Activated CD4-positive, alpha-beta T cell treated with anti-CD3 and anti-CD28 coated beads, Interleukin-2, amount 50 U/mL, for 4 hours (primary cell): ENCODE measurements at regions not wholly inside any gene's neighbourhood (a gene's known extent, or its start where the extent isn't known, plus 50 kb on each side); places are given as distances from the start of the nearest gene placed in this dataset.

ENCODE experiments used
- DNase-seq, 2 experiments: peaks; one replicate each; pipeline ENCODE4 v3.0.0-alpha.2; 2020

- no peak for DNase-seq
Measured at GRCh38 chr5:54927097-54927746, 58.2 kb downstream of the ESM1 start.

GRCh38 chr5:54924487-54924886, 60.9 kb downstream of the ESM1 start:
- DNase-seq = no peak

- no peak for DNase-seq
Measured at GRCh38 chr5:54917323-54917722, 68.1 kb downstream of the ESM1 start.

GRCh38 chr5:54915466-54916027, 69.8 kb downstream of the ESM1 start:
- no peak for DNase-seq

GRCh38 chr5:54912021-54912420, 73.4 kb downstream of the ESM1 start:
- no peak for DNase-seq

GRCh38 chr5:54909911-54910870, 75.2 kb downstream of the ESM1 start:
- no peak for DNase-seq

GRCh38 chr5:54908774-54909525, 76.4 kb downstream of the ESM1 start:
- DNase-seq = no peak

GRCh38 chr5:54905942-54906537, 79.4 kb downstream of the ESM1 start:
- DNase-seq = peak; percentile 62 to 68

- DNase-seq = no peak
Measured at GRCh38 chr5:54905246-54905795, 80.1 kb downstream of the ESM1 start.

- DNase-seq = no peak
Measured at GRCh38 chr5:54904425-54904824, 81.0 kb downstream of the ESM1 start.

GRCh38 chr5:54902791-54903473, 82.5 kb downstream of the ESM1 start:
- no peak for DNase-seq

GRCh38 chr5:54900984-54901725, 84.2 kb downstream of the ESM1 start:
- no peak for DNase-seq

- DNase-seq = no peak
Measured at GRCh38 chr5:54897001-54897400, 88.4 kb downstream of the ESM1 start.

- DNase-seq = no peak
Measured at GRCh38 chr5:54895816-54896341, 89.5 kb downstream of the ESM1 start.

GRCh38 chr5:54894957-54895815, 90.2 kb downstream of the ESM1 start:
- DNase-seq = no peak

- no peak for DNase-seq
Measured at GRCh38 chr5:54889826-54890225, 95.6 kb downstream of the ESM1 start.

GRCh38 chr5:54887663-54888062, 97.7 kb downstream of the ESM1 start:
- no peak for DNase-seq

- DNase-seq = no peak
Measured at GRCh38 chr5:54886866-54887265, 98.5 kb downstream of the ESM1 start.

GRCh38 chr5:54885636-54886035, 99.8 kb downstream of the ESM1 start:
- no peak for DNase-seq

- no peak for DNase-seq
Measured at GRCh38 chr5:54884195-54884536, 101.2 kb downstream of the ESM1 start.
